ENCODE measurements at regions not wholly inside any gene's neighbourhood (a gene's known extent, or its start where the extent isn't known, plus 50 kb on each side); places are given as distances from the start of the nearest gene placed in this dataset.
A peak's percentile ranks its signal among the peaks of the same experiment; 100 is the strongest.

DNA sequence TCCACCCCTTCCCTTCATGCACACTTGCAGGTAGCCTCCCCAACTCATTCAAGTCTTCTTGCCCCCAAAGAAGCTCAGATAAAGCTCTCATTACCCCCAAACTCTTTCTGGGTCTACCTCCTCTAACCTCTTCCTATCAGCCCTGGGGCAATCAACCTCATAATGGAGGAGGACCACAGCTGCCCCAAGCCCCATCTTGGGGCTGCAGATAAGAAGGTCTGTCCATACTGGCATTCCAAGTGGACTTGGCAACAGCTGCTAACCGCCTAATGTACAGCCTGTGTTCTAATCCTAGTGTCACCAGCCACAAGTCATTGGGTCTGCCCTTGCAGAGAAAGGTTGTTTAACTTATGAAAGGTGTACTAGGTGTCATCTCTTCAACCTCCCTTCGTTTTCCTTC, 107.4 kb upstream of the ADGRF1 start:
- no peak for DNase-seq

DNA sequence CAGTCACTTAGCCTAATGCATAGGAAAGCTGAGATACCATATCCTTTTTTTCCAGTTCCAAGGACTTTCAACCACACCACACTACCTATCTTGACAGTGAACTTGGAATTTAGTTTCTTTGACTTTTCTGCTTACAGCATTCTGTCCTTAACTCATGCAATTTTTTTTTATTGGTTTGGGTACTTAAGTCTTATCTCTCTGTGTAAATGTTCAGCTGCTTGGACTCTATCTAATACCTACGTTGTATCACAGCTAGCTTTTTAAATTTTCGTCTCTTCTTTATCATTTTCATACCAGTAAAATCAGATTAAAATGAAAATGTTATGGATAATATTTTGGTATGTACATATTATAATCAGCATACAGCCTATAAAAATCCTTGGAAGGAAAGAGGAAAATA, 106.9 kb upstream of the ADGRF1 start:
- DNase-seq = no peak

GRCh38 chr6:47147836-47148344, 105.8 kb upstream of the ADGRF1 start:
- no peak for DNase-seq

DNA sequence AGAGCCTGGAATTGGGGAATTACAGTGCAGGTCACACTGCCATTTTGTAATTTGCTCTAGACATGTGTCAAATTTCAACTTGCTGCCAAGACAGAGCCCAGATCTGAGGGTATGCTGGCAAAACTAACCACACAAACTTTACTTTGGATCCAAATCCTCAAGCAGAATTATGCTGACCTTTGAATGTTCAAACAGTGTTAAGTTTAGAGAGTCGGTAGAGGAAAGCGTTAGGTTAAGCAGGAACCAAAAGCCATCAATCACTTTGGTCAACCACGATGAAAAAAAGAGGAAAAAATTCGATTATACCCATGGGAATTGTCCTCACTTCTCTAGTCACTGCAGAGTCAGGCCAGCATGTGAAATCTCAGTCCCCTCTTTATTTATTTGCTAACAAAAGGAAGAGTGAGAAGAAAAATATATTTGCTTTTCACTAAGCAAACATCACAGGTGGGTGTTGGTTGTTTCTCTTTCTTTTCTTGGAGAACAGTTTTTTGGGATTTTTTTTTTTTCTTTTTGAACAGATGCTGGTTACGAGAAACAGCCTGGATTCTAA, 105.1 kb upstream of the ADGRF1 start:
- no peak for DNase-seq

DNA sequence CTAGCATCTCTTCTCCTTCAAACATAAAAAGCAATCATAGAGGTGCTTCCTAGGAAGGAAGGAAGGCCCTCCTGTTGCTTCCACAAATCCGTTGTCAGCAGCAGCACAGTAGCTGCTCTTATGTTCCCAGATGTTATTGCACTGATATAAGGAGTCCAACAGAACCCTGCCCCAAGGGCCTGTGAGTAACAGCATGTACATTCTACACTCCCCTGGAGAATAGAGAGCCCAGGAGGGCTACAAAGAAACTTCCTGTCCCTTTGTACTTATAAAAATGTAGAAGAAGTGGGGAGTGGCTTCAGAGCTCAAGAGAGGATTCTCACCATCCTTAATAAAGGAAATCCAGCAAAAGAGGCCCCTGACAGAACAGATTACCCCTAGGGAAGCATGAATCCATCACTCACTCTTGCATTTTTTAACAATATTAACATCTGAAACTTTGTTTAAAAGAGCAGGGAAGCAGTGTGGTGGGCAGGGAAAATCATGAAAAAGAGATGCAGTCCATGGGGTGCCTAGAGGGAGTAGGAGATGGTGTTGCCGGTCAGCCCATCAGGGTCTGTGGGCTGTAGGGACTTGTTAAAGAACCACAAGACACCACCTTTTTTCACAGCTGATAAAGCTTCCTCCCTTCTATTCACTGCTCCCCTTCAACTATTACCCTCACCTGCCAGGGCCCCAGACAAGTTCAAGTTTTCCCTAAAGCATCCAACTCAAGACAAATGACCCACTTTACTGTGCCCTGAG, 104.5 kb upstream of the ADGRF1 start:
- peak; percentile 57 for DNase-seq

DNA sequence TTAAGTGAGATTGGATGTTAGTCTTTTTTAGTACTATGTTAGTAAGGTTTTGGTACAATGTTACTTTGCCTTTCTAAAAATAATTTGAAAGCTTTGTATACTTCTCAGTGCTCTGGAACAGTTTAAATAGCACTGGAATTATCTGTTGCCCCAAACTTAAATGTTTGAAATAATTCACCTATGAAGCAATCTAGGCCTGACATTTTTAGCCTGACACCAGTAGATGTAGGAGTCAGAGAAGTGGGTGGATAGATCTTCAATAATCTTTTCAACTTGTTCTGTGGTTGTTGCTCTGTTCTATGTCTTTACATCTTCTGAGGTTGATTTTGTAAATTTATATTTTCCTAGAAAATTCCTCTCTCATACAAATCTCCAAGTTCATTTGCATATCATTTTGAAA, 103.1 kb upstream of the ADGRF1 start:
- peak; percentile 31 for DNase-seq

GRCh38 chr6:47144306-47144705, 102.2 kb upstream of the ADGRF1 start:
- peak; percentile 80 for DNase-seq

- no peak for DNase-seq
Observed at GRCh38 chr6:47141963-47142362, 99.8 kb upstream of the ADGRF1 start.

DNA sequence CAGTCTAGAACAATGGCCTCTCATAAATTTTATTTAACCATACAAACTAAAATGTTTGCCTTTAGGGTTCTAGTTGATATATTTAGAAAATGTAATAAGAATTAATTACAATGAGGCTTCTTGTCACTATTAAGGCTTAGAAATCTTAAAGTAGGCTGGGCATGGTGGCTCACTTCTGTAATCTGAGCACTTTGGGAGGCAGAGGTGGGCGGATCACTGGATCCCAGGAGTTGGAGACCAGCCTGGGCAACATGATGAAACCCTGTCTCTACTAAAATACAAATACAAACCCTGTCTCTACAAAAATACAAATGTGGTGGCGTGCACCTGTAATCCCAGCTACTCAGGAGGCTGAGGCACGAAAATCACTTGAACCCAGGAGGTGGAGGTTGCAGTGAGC, 99.0 kb upstream of the ADGRF1 start:
- DNase-seq = no peak

GRCh38 chr6:47138046-47138445, 95.9 kb upstream of the ADGRF1 start:
- DNase-seq = peak; percentile 19

GRCh38 chr6:47137073-47137472, 94.9 kb upstream of the ADGRF1 start:
- no peak for DNase-seq

DNA sequence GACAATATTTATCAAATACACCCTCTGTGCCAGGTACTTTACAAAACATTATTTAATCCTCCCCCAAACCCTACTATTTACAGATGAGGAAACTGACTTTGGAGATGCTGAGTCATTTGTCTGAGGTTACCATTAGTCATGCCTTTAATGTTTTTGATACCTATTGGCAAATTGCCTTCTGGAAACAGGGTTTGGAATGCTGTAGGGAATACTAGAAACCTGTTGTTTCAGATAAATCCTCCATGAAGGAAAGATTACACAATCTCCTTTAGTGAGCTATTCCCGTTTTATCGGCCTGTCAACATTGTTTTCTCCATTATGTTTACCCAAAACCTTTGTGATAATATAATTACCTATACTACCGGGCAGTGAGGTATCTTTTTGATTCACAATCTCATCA, 93.6 kb upstream of the ADGRF1 start:
- DNase-seq = peak; percentile 96

DNA sequence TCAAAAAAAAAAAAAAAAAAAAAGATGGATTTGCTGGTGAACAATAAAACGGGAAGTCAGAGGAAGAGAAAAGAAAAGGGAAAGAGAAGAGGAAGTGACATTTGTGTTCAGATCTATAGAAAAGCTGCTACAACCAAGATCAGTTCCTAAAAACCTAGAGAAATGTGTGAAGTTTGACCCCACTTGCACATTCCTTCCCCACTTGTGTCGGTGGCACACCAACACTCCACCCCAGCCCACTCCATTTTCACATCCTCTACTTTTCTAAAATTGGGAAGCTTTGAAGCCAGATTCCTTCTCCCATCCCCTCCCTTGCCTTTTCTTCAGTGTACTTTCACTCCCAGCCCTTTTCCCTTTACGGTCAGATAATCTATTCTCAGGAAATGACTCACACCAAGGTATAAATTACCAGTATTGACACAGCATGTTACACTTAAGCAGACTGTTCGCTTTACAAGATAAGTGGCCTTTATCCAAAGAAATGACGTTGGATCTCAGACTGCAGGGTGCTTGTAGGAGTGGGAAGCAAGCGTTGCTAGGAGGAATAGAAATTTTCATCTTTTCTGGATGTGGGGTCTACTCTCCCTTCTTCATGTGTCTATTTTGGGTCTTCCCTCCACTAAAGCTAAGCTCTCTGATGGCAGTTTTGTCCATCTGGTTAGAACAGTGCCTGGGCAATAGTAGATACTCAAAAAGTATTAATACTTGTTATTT, 92.5 kb upstream of the ADGRF1 start:
- peak; percentile 96 for DNase-seq

DNA sequence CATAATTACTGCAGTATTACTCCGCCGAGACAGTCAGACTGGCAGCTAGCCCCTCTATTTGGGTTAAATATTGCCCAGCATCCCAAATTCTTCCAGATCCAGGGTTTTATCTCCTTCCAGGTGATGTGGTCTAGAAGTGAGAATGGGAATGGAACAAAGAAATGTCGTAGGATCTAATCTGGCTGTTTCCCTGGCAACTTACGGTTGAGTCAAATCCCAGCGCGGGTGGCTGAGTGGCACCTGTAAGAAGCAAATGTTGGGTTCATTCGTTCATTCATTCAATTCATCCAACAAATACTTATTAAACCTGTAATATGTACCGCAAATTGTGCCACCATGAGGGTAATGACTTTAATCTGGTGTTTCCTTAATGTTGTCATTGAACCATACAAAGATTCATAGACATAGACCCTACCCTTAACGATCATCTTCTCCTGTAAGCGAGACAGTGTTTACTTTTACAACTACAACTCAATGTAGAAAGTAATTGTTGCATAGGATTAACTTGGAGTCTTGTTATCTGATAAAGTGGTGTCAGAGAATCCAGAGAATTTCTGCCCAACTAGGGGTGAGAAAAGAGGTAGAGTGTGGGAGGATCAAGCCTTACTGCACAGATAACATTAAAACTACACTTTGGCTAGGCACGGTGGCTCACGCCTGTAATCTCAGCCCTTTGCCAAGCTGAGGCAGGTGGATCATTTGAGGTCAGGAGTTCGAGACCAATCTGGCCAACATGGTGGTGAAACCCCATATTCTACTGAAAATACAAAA, 91.3 kb upstream of the ADGRF1 start:
- no peak for DNase-seq

- DNase-seq = no peak
Observed at GRCh38 chr6:47132724-47133123, 90.6 kb upstream of the ADGRF1 start.

- no peak for DNase-seq
Observed at GRCh38 chr6:47131773-47132172, 89.6 kb upstream of the ADGRF1 start.

- DNase-seq = no peak
Observed at GRCh38 chr6:47130086-47130485, 88.0 kb upstream of the ADGRF1 start.

DNA sequence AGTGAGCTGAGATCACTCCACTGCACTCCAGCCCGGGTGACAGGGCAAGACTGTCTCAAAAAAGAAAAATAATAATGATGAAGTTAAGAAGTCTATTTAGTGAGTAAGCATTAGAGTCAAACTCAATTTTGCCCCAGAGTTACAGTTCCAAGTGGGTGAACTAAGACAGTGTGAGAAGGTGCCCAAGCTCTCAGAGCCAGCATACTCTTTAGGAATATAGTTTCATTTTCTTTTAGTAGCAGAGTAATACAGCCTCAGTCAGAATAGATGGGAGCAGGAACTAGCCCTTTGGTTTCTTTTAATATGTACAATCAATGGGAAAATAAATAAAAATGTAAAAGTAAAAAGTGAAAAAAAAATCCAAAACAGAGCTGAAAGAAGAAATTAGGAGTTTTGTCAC, 87.0 kb upstream of the ADGRF1 start:
- no peak for DNase-seq

- DNase-seq = peak; percentile 62
Observed at GRCh38 chr6:47126647-47127391, 84.7 kb upstream of the ADGRF1 start.

GRCh38 chr6:47118611-47119010, 76.5 kb upstream of the ADGRF1 start:
- DNase-seq = no peak

DNA sequence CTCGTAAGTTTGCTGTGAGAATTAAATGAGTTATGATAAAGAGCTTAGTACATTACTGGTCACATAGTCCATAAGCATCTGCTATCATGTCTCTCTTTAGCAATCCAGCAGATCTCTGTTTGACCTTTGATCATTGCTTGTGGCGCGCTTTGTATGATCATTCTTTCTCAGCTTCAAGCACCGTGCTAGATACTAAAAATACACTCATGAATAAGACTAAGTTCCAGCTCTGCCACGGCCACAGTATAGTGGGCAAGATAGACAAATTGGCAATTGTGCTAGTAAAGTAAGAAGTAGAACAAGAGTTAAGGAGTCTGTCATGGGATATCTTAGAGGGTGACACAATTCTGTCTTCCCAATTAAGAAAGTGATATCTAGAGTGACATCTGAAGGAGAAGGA, 75.2 kb upstream of the ADGRF1 start:
- no peak for DNase-seq

DNA sequence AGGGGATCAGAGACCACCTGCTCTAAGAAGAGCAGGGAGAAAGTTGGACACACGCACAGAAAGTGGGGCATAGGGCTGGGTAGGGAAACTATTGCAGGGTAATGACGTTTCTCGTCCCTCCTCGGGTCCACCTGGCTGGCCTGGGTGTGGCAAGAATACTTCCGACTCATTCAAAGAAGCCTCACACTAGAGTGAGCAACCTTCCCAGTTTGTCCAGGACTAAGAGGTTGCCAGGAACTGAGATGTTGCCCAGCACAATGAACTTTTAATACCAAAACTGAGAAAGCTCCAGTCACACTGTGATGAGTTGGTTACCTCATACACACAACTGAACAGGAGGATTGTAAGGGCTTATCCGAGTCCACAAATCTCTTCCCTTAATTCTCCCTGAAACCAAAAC, 74.5 kb upstream of the ADGRF1 start:
- DNase-seq = no peak

DNA sequence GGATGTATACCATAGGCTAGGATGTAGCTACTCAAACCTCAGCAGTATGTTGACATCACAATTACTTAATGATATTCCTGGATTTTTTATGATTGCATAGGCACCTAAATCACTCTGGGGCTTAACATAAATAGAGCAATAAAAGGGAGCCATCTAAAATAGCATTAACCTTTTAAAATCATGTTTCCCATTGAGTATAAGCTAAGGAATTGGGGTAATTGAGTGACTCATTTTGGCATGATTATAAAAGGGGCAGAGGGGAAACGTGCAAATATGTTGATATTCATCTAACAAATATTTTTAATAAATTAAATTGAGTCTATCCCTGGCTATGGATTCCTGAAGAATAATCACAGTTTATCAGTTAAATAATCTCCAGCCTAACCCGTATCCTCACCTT, 74.0 kb upstream of the ADGRF1 start:
- no peak for DNase-seq
